Muscle of arm (tissue), 1 donor: ENCODE measurements at regions not wholly inside any gene's neighbourhood (a gene's known extent, or its start where the extent isn't known, plus 50 kb on each side); places are given as distances from the start of the nearest gene placed in this dataset.
A peak's percentile ranks its signal among the peaks of the same experiment; 100 is the strongest.
"Not testable (repeated sequence)": the region's sequence is repeated elsewhere in the genome, so short reads cannot be mapped to it uniquely, and the experiment has no call there.

Experiments used
- DNase-seq: peaks from one replicate; pipeline ENCODE4 v3.0.0-alpha.2; 2013

- not testable (repeated sequence) for DNase-seq
Measured at GRCh38 chr9:63912451-63912850, 1372.6 kb downstream of the FOXD4L5 start.

- DNase-seq, result not testable (repeated sequence)
Measured at GRCh38 chr9:63909076-63909475, 1375.9 kb downstream of the FOXD4L5 start.

GRCh38 chr9:63899637-63900190 lies 1385.3 kb downstream of the FOXD4L5 start:
- DNase-seq, result not testable (repeated sequence)

GRCh38 chr9:63881386-63881785 lies 1403.6 kb downstream of the FOXD4L5 start:
- not testable (repeated sequence) for DNase-seq

- not testable (repeated sequence) for DNase-seq
Measured at GRCh38 chr9:63876380-63876779, 1408.6 kb downstream of the FOXD4L5 start.

- DNase-seq, result no peak
Measured at GRCh38 chr9:63859475-63860215, 1425.4 kb downstream of the FOXD4L5 start.

GRCh38 chr9:63859090-63859474 lies 1425.9 kb downstream of the FOXD4L5 start:
- DNase-seq, result not testable (repeated sequence)

- DNase-seq, result not testable (repeated sequence)
Measured at GRCh38 chr9:63853140-63853751, 1431.8 kb downstream of the FOXD4L5 start.

GRCh38 chr9:63824804-63825203 lies 1460.2 kb downstream of the FOXD4L5 start:
- DNase-seq, result not testable (repeated sequence)

GRCh38 chr9:63823375-63824201 lies 1461.4 kb downstream of the FOXD4L5 start:
- DNase-seq, result not testable (repeated sequence)

- not testable (repeated sequence) for DNase-seq
Measured at GRCh38 chr9:63822615-63823374, 1462.2 kb downstream of the FOXD4L5 start.

GRCh38 chr9:63821293-63821692 lies 1463.7 kb downstream of the FOXD4L5 start:
- DNase-seq, result not testable (repeated sequence)

GRCh38 chr9:63820882-63821281 lies 1464.1 kb downstream of the FOXD4L5 start:
- DNase-seq, result not testable (repeated sequence)

GRCh38 chr9:63820383-63820782 lies 1464.6 kb downstream of the FOXD4L5 start:
- DNase-seq, result not testable (repeated sequence)

- no peak for DNase-seq
Measured at GRCh38 chr9:63817622-63818518, 1467.1 kb downstream of the FOXD4L5 start.

- peak; percentile 56 for DNase-seq
Measured at GRCh38 chr9:63816751-63817621, 1468.0 kb downstream of the FOXD4L5 start.

- not testable (repeated sequence) for DNase-seq
Measured at GRCh38 chr9:63814970-63815669, 1469.9 kb downstream of the FOXD4L5 start.

- DNase-seq, result not testable (repeated sequence)
Measured at GRCh38 chr9:63813391-63814021, 1471.5 kb downstream of the FOXD4L5 start.
